Mesendoderm (in vitro differentiated cells): ENCODE measurements at regions not wholly inside any gene's neighbourhood (a gene's known extent, or its start where the extent isn't known, plus 50 kb on each side); places are given as distances from the start of the nearest gene placed in this dataset.

Source experiments
- DNase-seq: peaks from one replicate; pipeline ENCODE4 v3.0.0; 2013
- H2AK5ac ChIP-seq: 2 replicates; pipeline ENCODE4 v1.6.1; 2013; ENCODE audit warnings: low read length, inconsistent platforms
- H2BK120ac ChIP-seq: 2 replicates; pipeline ENCODE4 v1.6.1; 2013; ENCODE audit warnings: low read depth, mild to moderate bottlenecking, low read length, moderate library complexity, mixed read lengths
- H2BK15ac ChIP-seq: replicated peaks from 2 replicates; pipeline ENCODE4 v1.6.1; 2013; ENCODE audit warnings: low read depth, mild to moderate bottlenecking, moderate library complexity
- H2BK5ac ChIP-seq: 2 replicates; pipeline ENCODE4 v1.6.1; 2013; ENCODE audit warnings: low read length, inconsistent platforms
- H3K18ac ChIP-seq: 2 replicates; pipeline ENCODE4 v1.6.1; 2013; ENCODE audit warnings: mild to moderate bottlenecking, low read length, mixed read lengths
- H3K23ac ChIP-seq: one replicate; pipeline ENCODE4 v1.6.1; 2013; ENCODE audit warnings: low read length
- H3K27ac ChIP-seq: 2 replicates; pipeline ENCODE4 v1.5.1; 2013; ENCODE audit warnings: low read depth, mild to moderate bottlenecking, inconsistent platforms, low read length, moderate library complexity
- H3K27me3 ChIP-seq: 2 replicates; pipeline ENCODE4 v1.6.1; 2013; ENCODE audit warnings: low read length, control low read depth, mild to moderate bottlenecking, inconsistent platforms; ENCODE audit not compliant: insufficient read depth, poor library complexity
- H3K36me3 ChIP-seq: 2 replicates; pipeline ENCODE4 v1.6.1; 2013; ENCODE audit warnings: low read length, inconsistent platforms; ENCODE audit not compliant: control insufficient read depth, insufficient read depth
- H3K4ac ChIP-seq: one replicate; pipeline ENCODE4 v1.6.1; 2013; ENCODE audit warnings: low read depth, mild to moderate bottlenecking, low read length, moderate library complexity
- H3K4me1 ChIP-seq: 2 replicates; pipeline ENCODE4 v1.6.1; 2013; ENCODE audit warnings: low read depth, low read length, inconsistent platforms; ENCODE audit not compliant: control insufficient read depth
- H3K4me2 ChIP-seq: 2 replicates; pipeline ENCODE4 v1.6.1; 2013; ENCODE audit warnings: low read length
- H3K4me3 ChIP-seq: 2 replicates; pipeline ENCODE4 v1.5.1; 2013; ENCODE audit warnings: mild to moderate bottlenecking, low read length
- H3K56ac ChIP-seq: one replicate; pipeline ENCODE4 v1.6.1; 2013; ENCODE audit warnings: low read length
- H3K79me1 ChIP-seq: 2 replicates; pipeline ENCODE4 v1.6.1; 2013; ENCODE audit warnings: low read length, inconsistent platforms
- H3K79me2 ChIP-seq: 2 replicates; pipeline ENCODE4 v1.6.1; 2013; ENCODE audit warnings: mild to moderate bottlenecking, low read length; ENCODE audit not compliant: control insufficient read depth, insufficient read depth
- H3K9ac ChIP-seq: 2 replicates; pipeline ENCODE4 v1.6.1; 2013; ENCODE audit warnings: low read length, inconsistent platforms
- H4K5ac ChIP-seq: one replicate; pipeline ENCODE4 v1.6.1; 2013; ENCODE audit warnings: low read length
- H4K8ac ChIP-seq: one replicate; pipeline ENCODE4 v1.6.1; 2013; ENCODE audit warnings: low read depth, mild to moderate bottlenecking, control low read depth, low read length, moderate library complexity
- WGBS: extraction: QIAGEN DNeasy Blood & Tissue Kit; methylation state at CpG from one replicate; pipeline ENCODE4 v1.1.7; 2013; ENCODE audit warnings: low lambda C conversion rate, missing lambda C conversion rate; ENCODE audit not compliant: insufficient coverage; ENCODE audit errors: extremely low coverage; 5-methylcytosine and 5-hydroxymethylcytosine counted together

DNA sequence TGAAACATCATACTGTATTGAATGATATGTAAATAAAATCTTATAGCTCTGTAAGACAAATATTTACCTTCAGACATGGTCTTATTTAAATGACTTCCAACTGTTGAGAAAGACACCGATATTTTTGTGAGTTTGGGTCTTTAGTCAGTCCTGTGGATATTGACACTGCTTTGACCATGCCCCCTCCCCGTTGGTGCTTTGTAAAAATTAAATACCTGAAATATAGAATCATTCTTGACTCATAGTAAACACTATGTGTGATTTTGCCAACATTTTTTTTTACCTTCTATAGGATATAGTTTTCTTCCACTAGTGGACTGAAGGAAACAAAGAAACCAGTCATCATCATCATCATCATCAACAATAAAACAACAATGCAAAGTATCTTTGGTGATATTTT is 114.3 kb upstream of the HS3ST1 start:
- DNase-seq, result no peak
- no peak overlapping the region for H3K4ac ChIP-seq
- H3K27me3 ChIP-seq, result no peaks in the 10 kb centered on the region
- no peak overlapping the region for H3K9ac ChIP-seq
- H4K8ac ChIP-seq, result no peak overlapping the region
- no peak overlapping the region for H4K5ac ChIP-seq
- H3K56ac ChIP-seq, result no peak overlapping the region
- no CpG with 5 or more reads among the region's 2 CpGs for WGBS
- no peak overlapping the region for H2AK5ac ChIP-seq
- H3K27ac ChIP-seq, result no peak overlapping the region
- no peak overlapping the region for H2BK5ac ChIP-seq
- H3K4me2 ChIP-seq, result no peak overlapping the region
- H2BK15ac ChIP-seq, result no peak overlapping the region
- H3K4me3 ChIP-seq, result no peak overlapping the region
- H2BK120ac ChIP-seq, result no peak overlapping the region
- H3K23ac ChIP-seq, result no peak overlapping the region
- no peaks in the 10 kb centered on the region for H3K36me3 ChIP-seq
- no peaks in the 10 kb centered on the region for H3K79me1 ChIP-seq
- no peaks in the 10 kb centered on the region for H3K4me1 ChIP-seq
- H3K79me2 ChIP-seq, result no peaks in the 10 kb centered on the region
- H3K18ac ChIP-seq, result no peak overlapping the region

DNA sequence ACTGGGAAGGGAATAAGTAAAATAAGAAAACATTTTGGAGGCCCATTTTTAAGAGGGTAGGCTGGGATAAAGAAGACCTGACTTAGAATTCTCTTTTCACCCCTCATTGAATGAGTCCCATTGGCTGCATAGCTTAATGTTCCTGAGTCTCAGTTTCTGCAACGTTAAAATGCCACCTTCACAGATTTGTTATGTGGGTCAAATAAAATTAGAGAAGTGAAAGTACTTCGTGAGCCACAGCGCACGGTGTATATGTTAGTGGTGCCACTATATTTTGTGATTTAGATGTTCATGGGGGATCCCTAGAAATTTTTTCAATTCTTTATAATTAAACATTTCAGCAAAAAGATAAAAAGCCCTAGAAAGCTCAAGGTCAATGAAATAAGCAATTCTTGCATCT is 109.2 kb upstream of the HS3ST1 start:
- Histone ChIP-seq H2BK120ac (no peak overlapping the region), H2BK15ac (no peak overlapping the region), H3K4ac (no peak overlapping the region), H3K18ac (no peak overlapping the region), H3K4me1 (no peaks in the 10 kb centered on the region), H3K4me2 (no peak overlapping the region), H3K79me2 (no peaks in the 10 kb centered on the region), H3K9ac (no peak overlapping the region), H3K36me3 (no peaks in the 10 kb centered on the region), H3K27me3 (no peaks in the 10 kb centered on the region), H3K79me1 (no peaks in the 10 kb centered on the region), H3K56ac (no peak overlapping the region), H2BK5ac (no peak overlapping the region), H2AK5ac (no peak overlapping the region), H3K27ac (no peak overlapping the region), H3K4me3 (no peak overlapping the region), H4K5ac (no peak overlapping the region), H3K23ac (no peak overlapping the region), H4K8ac (no peak overlapping the region)
- no peak for DNase-seq
- no CpG with 5 or more reads among the region's 4 CpGs for WGBS

DNA sequence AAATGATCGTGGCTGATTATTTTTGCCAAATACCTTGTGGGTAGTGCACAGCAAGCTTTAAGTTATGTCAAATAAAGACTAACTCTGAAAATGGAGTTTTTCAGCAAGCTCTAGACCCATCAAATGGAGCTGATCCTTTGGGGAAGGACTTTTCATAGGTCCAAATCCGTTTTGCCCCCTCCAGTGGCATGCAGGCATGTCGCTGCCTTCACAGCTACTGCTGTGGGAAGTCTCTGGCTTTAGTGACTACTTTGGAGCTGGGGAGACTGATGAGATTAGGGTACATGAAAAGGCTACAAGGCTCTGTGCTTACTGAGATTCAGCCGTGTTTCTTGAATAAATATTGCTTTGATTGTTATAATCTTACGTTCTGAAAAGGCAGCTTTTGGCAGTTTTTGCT is 106.6 kb upstream of the HS3ST1 start:
- Histone ChIP-seq H3K27me3 (no peaks in the 10 kb centered on the region), H3K4me3 (no peak overlapping the region), H3K79me1 (no peaks in the 10 kb centered on the region), H2BK15ac (no peak overlapping the region), H3K23ac (no peak overlapping the region), H2BK120ac (no peak overlapping the region), H3K18ac (no peak overlapping the region), H3K4ac (no peak overlapping the region), H3K27ac (no peak overlapping the region), H2AK5ac (no peak overlapping the region), H3K79me2 (no peaks in the 10 kb centered on the region), H2BK5ac (no peak overlapping the region), H4K8ac (no peak overlapping the region), H3K36me3 (no peaks in the 10 kb centered on the region), H3K56ac (no peak overlapping the region), H3K4me1 (no peaks in the 10 kb centered on the region), H4K5ac (no peak overlapping the region), H3K9ac (no peak overlapping the region), H3K4me2 (no peak overlapping the region)
- peak; percentile 51 for DNase-seq
- WGBS, result no CpG with 5 or more reads among the region's 5 CpGs

DNA sequence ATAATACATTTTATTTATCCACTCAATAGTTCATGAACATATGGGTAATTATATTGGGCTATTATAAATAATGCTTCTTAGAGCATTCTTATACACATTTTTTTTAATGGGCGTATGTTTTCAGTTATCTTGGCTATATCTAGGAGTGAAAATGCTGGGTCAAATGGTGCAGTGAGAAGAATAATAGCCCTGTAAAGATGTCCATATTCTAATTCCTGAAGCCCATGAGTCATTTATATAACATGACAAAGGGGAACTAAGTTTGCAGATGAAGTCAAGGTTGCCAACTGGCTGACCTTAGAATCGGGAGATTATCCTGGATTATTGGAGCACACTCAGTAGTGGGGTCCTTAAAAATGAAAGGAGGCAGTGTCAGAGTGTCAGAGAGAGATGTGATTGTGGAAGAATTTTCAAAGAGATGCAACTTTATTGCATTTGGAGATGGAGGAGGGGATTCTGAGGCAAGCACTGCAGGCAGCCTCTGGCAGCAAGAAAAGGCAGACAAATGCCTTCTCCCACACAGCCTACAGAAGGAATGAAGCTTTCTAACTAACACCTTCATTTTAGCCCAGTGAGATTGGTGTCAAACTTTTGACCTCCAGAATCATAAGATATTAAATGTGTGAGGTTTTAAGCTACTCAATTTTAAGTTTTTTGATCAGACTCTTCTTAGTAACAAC is 106.1 kb upstream of the HS3ST1 start:
- Histone ChIP-seq H3K79me1 (no peaks in the 10 kb centered on the region), H2BK5ac (no peak overlapping the region), H3K27ac (no peak overlapping the region), H3K79me2 (no peaks in the 10 kb centered on the region), H3K9ac (no peak overlapping the region), H3K4ac (no peak overlapping the region), H3K56ac (peak overlapping the region; percentile 25), H2AK5ac (no peak overlapping the region), H2BK120ac (no peak overlapping the region), H3K27me3 (no peaks in the 10 kb centered on the region), H2BK15ac (no peak overlapping the region), H3K36me3 (no peaks in the 10 kb centered on the region), H3K18ac (no peak overlapping the region), H3K4me2 (no peak overlapping the region), H3K4me1 (no peaks in the 10 kb centered on the region), H3K23ac (no peak overlapping the region), H3K4me3 (no peak overlapping the region), H4K5ac (no peak overlapping the region), H4K8ac (no peak overlapping the region)
- no CpG with 5 or more reads among the region's 2 CpGs for WGBS
- no peak for DNase-seq

DNA sequence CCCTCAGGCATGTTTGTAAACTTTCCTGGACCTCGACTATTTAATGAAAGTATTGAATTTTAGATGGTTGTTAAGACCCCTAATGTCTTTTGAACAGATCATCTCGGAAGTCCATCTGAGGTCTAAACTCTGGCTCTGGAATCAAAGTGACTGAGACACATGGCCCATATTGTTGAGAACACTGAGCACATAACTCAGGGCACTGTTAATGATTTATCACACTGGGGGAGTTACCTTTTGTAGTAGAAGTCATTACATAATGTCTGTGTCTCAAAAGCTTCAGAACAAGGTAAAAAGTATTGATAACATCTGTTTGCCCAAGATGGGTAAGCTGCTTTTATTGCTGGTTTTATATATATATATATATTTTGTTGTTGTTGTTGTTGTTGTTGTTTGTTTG is 103.4 kb upstream of the HS3ST1 start:
- Histone ChIP-seq H3K4me3 (no peak overlapping the region), H3K27ac (no peak overlapping the region)
- no CpG with 5 or more reads among the region's 2 CpGs for WGBS

DNA sequence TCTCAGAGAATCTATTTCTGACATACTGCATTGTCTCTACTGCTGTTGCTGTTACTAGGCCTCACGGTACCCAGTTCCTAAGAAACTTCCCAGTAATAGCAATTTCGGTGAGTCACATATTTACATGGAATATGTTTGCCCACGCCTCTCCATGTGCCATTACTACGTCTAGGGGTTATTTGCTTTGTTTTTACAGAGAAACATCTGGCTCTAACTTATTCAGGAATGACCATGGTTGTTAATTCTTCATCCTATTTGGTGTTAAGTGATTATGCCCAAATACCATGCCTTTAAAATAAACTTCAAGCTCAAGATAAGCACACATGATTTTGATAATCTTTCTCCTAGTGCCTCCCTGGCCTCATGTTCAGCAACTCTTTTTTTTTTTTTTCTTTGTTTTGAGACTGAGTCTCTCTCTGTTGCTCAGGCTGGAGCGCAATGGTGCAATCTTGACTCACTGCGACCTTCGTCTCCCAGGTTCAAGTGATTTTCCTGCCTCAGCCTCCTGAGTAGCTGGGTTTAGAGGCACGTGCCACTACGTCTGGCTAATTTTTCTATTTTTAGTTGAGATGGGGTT is 101.0 kb upstream of the HS3ST1 start:
- Histone ChIP-seq H2AK5ac (no peak overlapping the region), H4K5ac (no peak overlapping the region), H4K8ac (no peak overlapping the region), H3K4me3 (no peak overlapping the region), H3K27ac (no peak overlapping the region), H3K18ac (no peak overlapping the region), H3K4me2 (no peak overlapping the region), H3K56ac (no peak overlapping the region), H2BK120ac (no peak overlapping the region), H2BK5ac (no peak overlapping the region), H3K36me3 (no peaks in the 10 kb centered on the region), H3K27me3 (no peaks in the 10 kb centered on the region), H3K23ac (no peak overlapping the region), H3K9ac (no peak overlapping the region), H2BK15ac (no peak overlapping the region), H3K79me2 (no peaks in the 10 kb centered on the region), H3K4ac (no peak overlapping the region), H3K79me1 (no peaks in the 10 kb centered on the region), H3K4me1 (peaks cover 2% of the 10 kb centered on the region)
- DNase-seq, result no peak
- WGBS, result no CpG with 5 or more reads among the region's 9 CpGs

More for the DNA sequence above, 103.4 kb upstream of the HS3ST1 start:
- H3K4me2 ChIP-seq, result no peak overlapping the region
- H3K23ac ChIP-seq, result no peak overlapping the region
- no peak overlapping the region for H2BK15ac ChIP-seq
- no peak for DNase-seq
- H3K4me1 ChIP-seq, result no peaks in the 10 kb centered on the region
- no peak overlapping the region for H2BK120ac ChIP-seq
- no peak overlapping the region for H3K4ac ChIP-seq
- H3K56ac ChIP-seq, result no peak overlapping the region
- H2AK5ac ChIP-seq, result no peak overlapping the region
- no peaks in the 10 kb centered on the region for H3K79me2 ChIP-seq
- H3K36me3 ChIP-seq, result no peaks in the 10 kb centered on the region
- H4K8ac ChIP-seq, result no peak overlapping the region
- no peak overlapping the region for H4K5ac ChIP-seq
- no peaks in the 10 kb centered on the region for H3K79me1 ChIP-seq
- no peak overlapping the region for H3K18ac ChIP-seq
- H2BK5ac ChIP-seq, result no peak overlapping the region
- no peak overlapping the region for H3K9ac ChIP-seq
- H3K27me3 ChIP-seq, result no peaks in the 10 kb centered on the region
